HEK293 (cell line): ENCODE measurements at regions not wholly inside any gene's neighbourhood (a gene's known extent, or its start where the extent isn't known, plus 50 kb on each side); places are given as distances from the start of the nearest gene placed in this dataset.

Experiments
- CTCF ChIA-PET: fragments of 350-600 bp; formaldehyde crosslinking; extraction: SDS; loops from one replicate; lab custom pipeline; 2021; ENCODE audit warnings: antibody characterized with exemption; lab: Yijun Ruan, JAX
- POLR2A ChIA-PET: fragments of 300-600 bp; formaldehyde crosslinking; extraction: SDS; loops from one replicate; lab custom pipeline; 2020; ENCODE audit warnings: antibody characterized with exemption, inconsistent platforms; lab: Yijun Ruan, JAX
- H3K27ac ChIP-seq: fragments of 200-500 bp; sonication (Bioruptor generic); 2 replicates; pipeline ENCODE4 v1.5.1; 2014; ENCODE audit warnings: low read depth, low read length, control low read depth, inconsistent platforms; ENCODE audit errors: extremely low read depth
- H3K36me3 ChIP-seq, 2 experiments: fragments of 200-500 bp in 1 of 2; sonication (Bioruptor generic) in 1 of 2; 1 replicate in 1 of 2; 2 replicates in 1 of 2; pipeline ENCODE4 v1.5.1; 2014 to 2017; ENCODE audit warnings: inconsistent platforms in 2 of 2, low read length in 2 of 2; ENCODE audit not compliant: control insufficient read depth in 2 of 2, insufficient read depth in 1 of 2
- H3K4me1 ChIP-seq: fragments of 200-500 bp; sonication (Bioruptor generic); 2 replicates; pipeline ENCODE4 v1.5.1; 2014; ENCODE audit warnings: mild to moderate bottlenecking, low read length, inconsistent platforms; ENCODE audit not compliant: control insufficient read depth, insufficient read depth
- H3K4me3 ChIP-seq: 2 replicates; pipeline ENCODE4 v1.5.1; 2011; ENCODE audit warnings: low read depth, mild to moderate bottlenecking, control low read depth, low read length, moderate library complexity
- H3K9me3 ChIP-seq: fragments of 200-500 bp; sonication (Bioruptor generic); 2 replicates; pipeline ENCODE4 v1.5.1; 2014; ENCODE audit warnings: low read depth, low read length, inconsistent platforms; ENCODE audit not compliant: control insufficient read depth, insufficient read depth
- AEBP2 ChIP-seq: fragments of 450-650 bp; formaldehyde crosslinking; IDR thresholded peaks from 2 replicates; pipeline ENCODE4 v1.5.1; 2016; ENCODE audit warnings: missing biosample characterization, missing genetic modification characterization, borderline replicate concordance
- PRDM10 ChIP-seq: fragments of 450-650 bp; formaldehyde crosslinking; IDR thresholded peaks from 2 replicates; pipeline ENCODE4 v1.5.1; 2016; ENCODE audit warnings: missing biosample characterization, missing genetic modification characterization
- YY1 ChIP-seq: fragments of 450-650 bp; formaldehyde crosslinking; IDR thresholded peaks from 2 replicates; pipeline ENCODE4 v1.5.1; 2018; ENCODE audit warnings: missing biosample characterization, missing genetic modification characterization
- ZNF184 ChIP-seq: fragments of 450-650 bp; IDR thresholded peaks from 2 replicates; pipeline ENCODE4 v1.5.1; 2018; ENCODE audit warnings: missing biosample characterization, mild to moderate bottlenecking, missing genetic modification characterization
- ZNF324 ChIP-seq: fragments of 450-650 bp; formaldehyde crosslinking; IDR thresholded peaks from 2 replicates; pipeline ENCODE4 v1.5.1; 2016; ENCODE audit warnings: missing biosample characterization, missing genetic modification characterization
- ZNF514 ChIP-seq: fragments of 450-650 bp; formaldehyde crosslinking; IDR thresholded peaks from 2 replicates; pipeline ENCODE4 v1.5.1; 2016; ENCODE audit warnings: missing biosample characterization, missing genetic modification characterization
- ZNF518A ChIP-seq: fragments of 450-650 bp; formaldehyde crosslinking; conservative IDR thresholded peaks from 2 replicates; pipeline ENCODE4 v1.5.1; 2016; ENCODE audit warnings: low read depth, missing biosample characterization, missing genetic modification characterization
- ZNF580 ChIP-seq: fragments of 450-650 bp; formaldehyde crosslinking; IDR thresholded peaks from 2 replicates; pipeline ENCODE4 v1.5.1; 2016; ENCODE audit warnings: missing biosample characterization, missing genetic modification characterization
- ZNF626 ChIP-seq: fragments of 450-650 bp; sonication (Bioruptor Pico); formaldehyde crosslinking; IDR thresholded peaks from 2 replicates; pipeline ENCODE4 v1.5.1; 2018; ENCODE audit warnings: missing biosample characterization, missing genetic modification characterization, inconsistent platforms
- TF ChIP-seq, protein P1 (sequence below): fragments of 450-650 bp; formaldehyde crosslinking; IDR thresholded peaks from 2 replicates; pipeline ENCODE4 v1.5.1; 2017; ENCODE audit warnings: missing biosample characterization, missing genetic modification characterization

- Histone ChIP-seq H3K4me1 (no peaks in the 10 kb centered on the region), H3K36me3 (no peaks in the 10 kb centered on the region), H3K4me3 (no peak overlapping the region), H3K9me3 (no peaks in the 10 kb centered on the region), H3K27ac (no peak overlapping the region)
- TF ChIP-seq PRDM10 (tag by site-specific recombination) (no peak), ZNF626 (tag by site-specific recombination) (no peak)
- POLR2A ChIA-PET = no interaction called here
- CTCF ChIA-PET = no interaction called here
These were observed 468.5 kb downstream of the PDGFC start for GRCh38 chr4:156503119-156503518.

DNA sequence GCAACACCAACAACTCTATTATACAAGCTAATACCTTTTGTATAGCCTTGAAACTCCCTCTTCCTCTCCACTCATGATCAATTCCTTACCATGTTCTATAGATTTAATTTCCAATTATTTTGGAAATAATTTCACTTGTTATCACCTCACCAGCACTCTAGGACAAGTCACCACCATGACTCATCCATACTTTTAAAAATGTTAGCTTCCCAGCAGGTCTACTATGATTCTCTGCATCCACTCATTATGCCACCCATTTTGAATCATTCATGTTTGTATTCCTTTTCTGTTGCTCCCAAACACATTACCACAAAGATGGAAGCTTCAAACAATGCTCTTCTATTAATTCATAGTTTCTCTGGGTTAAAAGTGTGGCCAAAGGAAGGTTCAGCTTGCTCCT lies 469.6 kb downstream of the PDGFC start:
- POLR2A ChIA-PET = no interaction called here
- CTCF ChIA-PET = no interaction called here
- TF ChIP-seq ZNF184 (tag by site-specific recombination) (no peak), ZNF514 (tag by site-specific recombination) (no peak), ZNF518A (tag by site-specific recombination) (no peak), ZNF324 (no peak), YY1 (tag by site-specific recombination) (no peak), ZNF580 (tag by site-specific recombination) (no peak), AEBP2 (tag by site-specific recombination) (no peak)
- TF ChIP-seq, protein P1, sequence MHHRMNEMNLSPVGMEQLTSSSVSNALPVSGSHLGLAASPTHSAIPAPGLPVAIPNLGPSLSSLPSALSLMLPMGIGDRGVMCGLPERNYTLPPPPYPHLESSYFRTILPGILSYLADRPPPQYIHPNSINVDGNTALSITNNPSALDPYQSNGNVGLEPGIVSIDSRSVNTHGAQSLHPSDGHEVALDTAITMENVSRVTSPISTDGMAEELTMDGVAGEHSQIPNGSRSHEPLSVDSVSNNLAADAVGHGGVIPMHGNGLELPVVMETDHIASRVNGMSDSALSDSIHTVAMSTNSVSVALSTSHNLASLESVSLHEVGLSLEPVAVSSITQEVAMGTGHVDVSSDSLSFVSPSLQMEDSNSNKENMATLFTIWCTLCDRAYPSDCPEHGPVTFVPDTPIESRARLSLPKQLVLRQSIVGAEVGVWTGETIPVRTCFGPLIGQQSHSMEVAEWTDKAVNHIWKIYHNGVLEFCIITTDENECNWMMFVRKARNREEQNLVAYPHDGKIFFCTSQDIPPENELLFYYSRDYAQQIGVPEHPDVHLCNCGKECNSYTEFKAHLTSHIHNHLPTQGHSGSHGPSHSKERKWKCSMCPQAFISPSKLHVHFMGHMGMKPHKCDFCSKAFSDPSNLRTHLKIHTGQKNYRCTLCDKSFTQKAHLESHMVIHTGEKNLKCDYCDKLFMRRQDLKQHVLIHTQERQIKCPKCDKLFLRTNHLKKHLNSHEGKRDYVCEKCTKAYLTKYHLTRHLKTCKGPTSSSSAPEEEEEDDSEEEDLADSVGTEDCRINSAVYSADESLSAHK (tag by site-specific recombination) = no peak
- H3K9me3 ChIP-seq = no peaks in the 10 kb centered on the region
- no peaks in the 10 kb centered on the region for H3K36me3 ChIP-seq
- no peaks in the 10 kb centered on the region for H3K4me1 ChIP-seq
- H3K27ac ChIP-seq = no peak overlapping the region
- H3K4me3 ChIP-seq = no peak overlapping the region
